GM23248 (cell line): ENCODE measurements at regions not wholly inside any gene's neighbourhood (a gene's known extent, or its start where the extent isn't known, plus 50 kb on each side); places are given as distances from the start of the nearest gene placed in this dataset.

Experiments
- DNase-seq: peaks from one replicate; pipeline ENCODE4 v3.0.0-alpha.2; 2015
- H2AFZ ChIP-seq: fragments of 200-600 bp; sonication (generic); 2 replicates; pipeline ENCODE4 v1.6.1; 2016; ENCODE audit warnings: antibody characterized with exemption
- H3F3A ChIP-seq: fragments of 200-600 bp; sonication (generic); 2 replicates; pipeline ENCODE4 v1.6.1; 2016; ENCODE audit warnings: mild to moderate bottlenecking, antibody characterized with exemption, mixed run types; ENCODE audit not compliant: insufficient read depth
- H3K27ac ChIP-seq: fragments of 200-600 bp; sonication (generic); 2 replicates; pipeline ENCODE4 v1.5.1; 2016; ENCODE audit warnings: mild to moderate bottlenecking
- H3K27me3 ChIP-seq: fragments of 200-600 bp; sonication (generic); replicated peaks from 2 replicates; pipeline ENCODE4 v1.6.1; 2016; ENCODE audit warnings: mild to moderate bottlenecking; ENCODE audit not compliant: insufficient read depth
- H3K36me3 ChIP-seq: fragments of 200-600 bp; sonication (generic); 2 replicates; pipeline ENCODE4 v1.6.1; 2016; ENCODE audit warnings: low read depth, mild to moderate bottlenecking
- H3K4me1 ChIP-seq: fragments of 200-600 bp; sonication (generic); 2 replicates; pipeline ENCODE4 v1.6.1; 2016; ENCODE audit warnings: mild to moderate bottlenecking; ENCODE audit not compliant: insufficient read depth
- H3K4me2 ChIP-seq: fragments of 200-600 bp; sonication (generic); one replicate; pipeline ENCODE4 v1.6.1; 2016; ENCODE audit warnings: mild to moderate bottlenecking; ENCODE audit not compliant: unreplicated experiment
- H3K4me3 ChIP-seq: fragments of 200-600 bp; sonication (generic); 2 replicates; pipeline ENCODE4 v1.5.1; 2016; ENCODE audit warnings: mild to moderate bottlenecking
- H3K79me2 ChIP-seq: fragments of 200-600 bp; sonication (generic); 2 replicates; pipeline ENCODE4 v1.6.1; 2016; ENCODE audit warnings: mild to moderate bottlenecking; ENCODE audit not compliant: insufficient read depth
- H3K9ac ChIP-seq: fragments of 200-600 bp; sonication (generic); 2 replicates; pipeline ENCODE4 v1.6.1; 2016; ENCODE audit warnings: mild to moderate bottlenecking
- H3K9me2 ChIP-seq: fragments of 200-600 bp; sonication (generic); 2 replicates; pipeline ENCODE4 v1.6.1; 2016; ENCODE audit warnings: mixed run types, mild to moderate bottlenecking, moderate library complexity; ENCODE audit not compliant: insufficient read depth
- H3K9me3 ChIP-seq: fragments of 200-600 bp; sonication (generic); one replicate; pipeline ENCODE4 v1.6.1; 2017; ENCODE audit warnings: low read depth
- H4K20me1 ChIP-seq: fragments of 200-600 bp; sonication (generic); 2 replicates; pipeline ENCODE4 v1.6.0; 2016; ENCODE audit not compliant: insufficient read depth
- EZH2 ChIP-seq: fragments of 200-600 bp; sonication (generic); IDR thresholded peaks from 2 replicates; pipeline ENCODE4 v1.6.1; 2018; ENCODE audit warnings: antibody characterized with exemption, mild to moderate bottlenecking; ENCODE audit not compliant: insufficient read depth, poor library complexity, severe bottlenecking
- EZH2phosphoT487 ChIP-seq: fragments of 200-600 bp; sonication (generic); IDR thresholded peaks from 2 replicates; pipeline ENCODE4 v1.6.1; 2018; ENCODE audit warnings: antibody characterized with exemption, moderate library complexity, mild to moderate bottlenecking, low read depth; ENCODE audit not compliant: insufficient read depth
- WGBS, 2 experiments: methylation state at CpG; one replicate each; pipeline ENCODE4 v1.1.6; 2015 to 2017; ENCODE audit warnings: low lambda C conversion rate in 2 of 2, low coverage in 1 of 2; ENCODE audit errors: missing lambda C conversion rate in 2 of 2; 5-methylcytosine and 5-hydroxymethylcytosine counted together
- in situ Hi-C: fragments of 300-500 bp; cut with MboI; formaldehyde crosslinking; loops from 2 replicates; pipeline ENCODE4 v1.15.0; 2020

- H2AFZ ChIP-seq = no peak overlapping the region
- no peak overlapping the region for H3K9ac ChIP-seq
- H3K4me2 ChIP-seq = no peak overlapping the region
- in situ Hi-C loops = no loop called here
- H3K9me2 ChIP-seq = no peaks in the 10 kb centered on the region
- DNase-seq = no peak
- H3K36me3 ChIP-seq = no peaks in the 10 kb centered on the region
- H3K9me3 ChIP-seq = no peaks in the 10 kb centered on the region
- 0 out of 2 replicates have a peak, but pooled peaks cover 3% of the 10 kb centered on the region for H3K4me1 ChIP-seq
- no peaks in the 10 kb centered on the region for H3K79me2 ChIP-seq
- no peak for TF ChIP-seq EZH2
- no peak for TF ChIP-seq EZH2phosphoT487
- 16 to 22% methylated on average over 9 of the region's 9 CpGs for WGBS, 2 experiments
- peaks cover 11% of the 10 kb centered on the region for H3K27me3 ChIP-seq
- no peak overlapping the region for H3K27ac ChIP-seq
- H3K4me3 ChIP-seq = no peak overlapping the region
- no peaks in the 10 kb centered on the region for H3F3A ChIP-seq
- H4K20me1 ChIP-seq = no peaks in the 10 kb centered on the region
Measured at GRCh38 chr15:88403351-88403791, 63.8 kb downstream of the MRPL46 start.

- Histone ChIP-seq H3K9me2 (no peaks in the 10 kb centered on the region), H4K20me1 (no peaks in the 10 kb centered on the region), H3K4me1 (0 out of 2 replicates have a peak, but pooled peaks cover 3% of the 10 kb centered on the region), H3K9me3 (no peaks in the 10 kb centered on the region), H2AFZ (peak overlapping the region; percentile 32), H3K27me3 (peaks cover 11% of the 10 kb centered on the region), H3F3A (no peaks in the 10 kb centered on the region), H3K36me3 (no peaks in the 10 kb centered on the region), H3K4me2 (no peak overlapping the region), H3K79me2 (no peaks in the 10 kb centered on the region), H3K4me3 (no peak overlapping the region), H3K9ac (no peak overlapping the region), H3K27ac (no peak overlapping the region)
- TF ChIP-seq EZH2phosphoT487 (no peak), EZH2 (no peak)
- WGBS, 2 experiments = 10 to 17% methylated on average over 10 of the region's 10 CpGs
- peak; percentile 48 for DNase-seq
- in situ Hi-C loops = no loop called here
Measured at GRCh38 chr15:88401996-88402656, 65.1 kb downstream of the MRPL46 start.

- H2AFZ ChIP-seq = peak overlapping the region; percentile 32
- DNase-seq = no peak
- no peaks in the 10 kb centered on the region for H3K9me3 ChIP-seq
- H4K20me1 ChIP-seq = no peaks in the 10 kb centered on the region
- no peaks in the 10 kb centered on the region for H3F3A ChIP-seq
- no peak overlapping the region for H3K4me2 ChIP-seq
- H3K4me3 ChIP-seq = no peak overlapping the region
- 0 out of 2 replicates have a peak, but pooled peaks cover 3% of the 10 kb centered on the region for H3K4me1 ChIP-seq
- peaks cover 6% of the 10 kb centered on the region for H3K27me3 ChIP-seq
- no peak overlapping the region for H3K27ac ChIP-seq
- WGBS, 2 experiments = 15 to 19% methylated on average over 13 of the region's 13 CpGs
- no peaks in the 10 kb centered on the region for H3K9me2 ChIP-seq
- in situ Hi-C loops = no loop called here
- H3K9ac ChIP-seq = no peak overlapping the region
- TF ChIP-seq EZH2 (no peak), EZH2phosphoT487 (no peak)
- H3K36me3 ChIP-seq = no peaks in the 10 kb centered on the region
- no peaks in the 10 kb centered on the region for H3K79me2 ChIP-seq
Measured at GRCh38 chr15:88401251-88401995, 65.8 kb downstream of the MRPL46 start.

- no peak for DNase-seq
- no peaks in the 10 kb centered on the region; the same call in 1 of the 2 replicates for H3K27me3 ChIP-seq
- no peak overlapping the region for H3K27ac ChIP-seq
- no peaks in the 10 kb centered on the region for H4K20me1 ChIP-seq
- H2AFZ ChIP-seq = no peak overlapping the region
- H3K9me3 ChIP-seq = no peaks in the 10 kb centered on the region
- TF ChIP-seq EZH2phosphoT487 (no peak), EZH2 (no peak)
- H3K36me3 ChIP-seq = no peaks in the 10 kb centered on the region
- no peak overlapping the region for H3K9ac ChIP-seq
- 0 out of 2 replicates have a peak, but pooled peaks cover 3% of the 10 kb centered on the region for H3K4me1 ChIP-seq
- H3K4me2 ChIP-seq = no peak overlapping the region
- H3K9me2 ChIP-seq = no peaks in the 10 kb centered on the region
- no peaks in the 10 kb centered on the region for H3K79me2 ChIP-seq
- 43 to 51% methylated on average over 6 of the region's 6 CpGs for WGBS, 2 experiments
- in situ Hi-C loops = no loop called here
- H3K4me3 ChIP-seq = no peak overlapping the region
- H3F3A ChIP-seq = no peaks in the 10 kb centered on the region
Measured at GRCh38 chr15:88400591-88401250, 66.5 kb downstream of the MRPL46 start.
